RWPE2 (cell line): ENCODE measurements at regions not wholly inside any gene's neighbourhood (a gene's known extent, or its start where the extent isn't known, plus 50 kb on each side); places are given as distances from the start of the nearest gene placed in this dataset.
"Not testable (repeated sequence)": the region's sequence is repeated elsewhere in the genome, so short reads cannot be mapped to it uniquely, and the experiment has no call there.

Source experiments
- ATAC-seq: fragments of 200-7000 bp; cut with Tn5 transposase; 3 replicates; pipeline ENCODE4 v1.9.1; 2021; ENCODE audit warnings: low read depth
- DNase-seq: peaks from one replicate; pipeline ENCODE4 v3.0.0-alpha.2; 2020; ENCODE audit warnings: low spot score
- H3K27ac ChIP-seq: fragments of 450-650 bp; 2 replicates; pipeline ENCODE4 v1.5.1; 2017; ENCODE audit warnings: mild to moderate bottlenecking; ENCODE audit not compliant: poor library complexity, severe bottlenecking
- H3K27me3 ChIP-seq: fragments of 250-450 bp; sonication (Bioruptor Pico); 2 replicates; pipeline ENCODE4 v1.5.1; 2021; ENCODE audit warnings: mild to moderate bottlenecking, moderate library complexity; ENCODE audit not compliant: insufficient read depth, poor library complexity, severe bottlenecking
- H3K36me3 ChIP-seq: fragments of 250-450 bp; sonication (Bioruptor Pico); 2 replicates; pipeline ENCODE4 v1.5.1; 2020; ENCODE audit warnings: low read depth, mild to moderate bottlenecking, moderate library complexity
- H3K4me1 ChIP-seq: fragments of 250-450 bp; sonication (Bioruptor Pico); 2 replicates; pipeline ENCODE4 v1.5.1; 2021; ENCODE audit warnings: mild to moderate bottlenecking, moderate library complexity; ENCODE audit not compliant: insufficient read depth, poor library complexity, severe bottlenecking
- H3K4me3 ChIP-seq: fragments of 250-450 bp; sonication (Bioruptor Pico); 2 replicates; pipeline ENCODE4 v1.5.1; 2021; ENCODE audit warnings: mild to moderate bottlenecking, moderate library complexity; ENCODE audit not compliant: severe bottlenecking
- H3K9me3 ChIP-seq: fragments of 250-450 bp; sonication (Bioruptor Pico); 2 replicates; pipeline ENCODE4 v1.5.1; 2021; ENCODE audit warnings: mild to moderate bottlenecking, moderate library complexity; ENCODE audit not compliant: severe bottlenecking
- TF ChIP-seq, protein P1 (sequence below): fragments of 450-650 bp; IDR thresholded peaks from one replicate; pipeline ENCODE4 v1.5.1; 2017; ENCODE audit warnings: mild to moderate bottlenecking, moderate library complexity; ENCODE audit not compliant: poor library complexity, severe bottlenecking

DNA sequence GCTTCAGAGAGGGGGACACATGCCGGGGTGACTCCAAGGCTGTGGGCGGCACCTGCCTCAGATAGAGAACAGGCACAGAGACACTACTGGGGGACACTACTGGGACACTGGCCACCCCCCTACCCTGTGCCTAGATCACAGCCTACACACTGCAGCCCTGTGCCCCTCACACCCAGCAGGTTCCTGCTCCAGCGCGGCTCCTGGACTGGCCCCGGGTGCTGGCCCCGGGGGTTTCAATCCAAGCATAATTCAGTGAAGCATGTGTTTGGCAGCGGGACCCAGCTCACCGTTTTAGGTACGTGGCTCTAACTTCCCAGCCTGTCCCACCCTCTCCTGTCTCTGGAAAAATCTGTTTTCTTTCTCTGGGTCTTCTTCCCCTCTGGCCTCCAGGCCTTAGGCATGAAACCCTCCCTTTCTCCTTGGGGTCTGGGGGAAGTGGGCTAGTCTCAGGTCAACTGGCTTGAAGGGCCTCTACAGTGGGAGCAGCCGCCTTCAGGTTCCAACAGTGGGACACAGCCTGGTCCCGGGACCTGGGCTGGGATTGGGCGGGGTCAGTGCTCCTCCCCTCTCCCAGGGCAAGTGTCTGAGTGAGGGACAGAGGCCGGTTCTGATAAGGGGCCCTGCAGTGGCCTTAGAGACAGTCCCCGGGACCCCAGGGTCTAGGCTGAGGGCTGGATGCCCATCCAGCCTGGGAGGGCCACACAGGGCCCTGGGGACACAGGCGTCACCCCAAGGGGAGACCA, 98.8 kb downstream of the CRYBB2 start:
- H3K4me3 ChIP-seq = no peak overlapping the region
- no peaks in the 10 kb centered on the region for H3K27me3 ChIP-seq
- TF ChIP-seq, protein P1, sequence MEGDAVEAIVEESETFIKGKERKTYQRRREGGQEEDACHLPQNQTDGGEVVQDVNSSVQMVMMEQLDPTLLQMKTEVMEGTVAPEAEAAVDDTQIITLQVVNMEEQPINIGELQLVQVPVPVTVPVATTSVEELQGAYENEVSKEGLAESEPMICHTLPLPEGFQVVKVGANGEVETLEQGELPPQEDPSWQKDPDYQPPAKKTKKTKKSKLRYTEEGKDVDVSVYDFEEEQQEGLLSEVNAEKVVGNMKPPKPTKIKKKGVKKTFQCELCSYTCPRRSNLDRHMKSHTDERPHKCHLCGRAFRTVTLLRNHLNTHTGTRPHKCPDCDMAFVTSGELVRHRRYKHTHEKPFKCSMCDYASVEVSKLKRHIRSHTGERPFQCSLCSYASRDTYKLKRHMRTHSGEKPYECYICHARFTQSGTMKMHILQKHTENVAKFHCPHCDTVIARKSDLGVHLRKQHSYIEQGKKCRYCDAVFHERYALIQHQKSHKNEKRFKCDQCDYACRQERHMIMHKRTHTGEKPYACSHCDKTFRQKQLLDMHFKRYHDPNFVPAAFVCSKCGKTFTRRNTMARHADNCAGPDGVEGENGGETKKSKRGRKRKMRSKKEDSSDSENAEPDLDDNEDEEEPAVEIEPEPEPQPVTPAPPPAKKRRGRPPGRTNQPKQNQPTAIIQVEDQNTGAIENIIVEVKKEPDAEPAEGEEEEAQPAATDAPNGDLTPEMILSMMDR = no peak
- ATAC-seq (no peak), DNase-seq (no peak)
- H3K27ac ChIP-seq = no peak overlapping the region
- H3K36me3 ChIP-seq = no peaks in the 10 kb centered on the region
- H3K9me3 ChIP-seq = no peaks in the 10 kb centered on the region
- H3K4me1 ChIP-seq = no peaks in the 10 kb centered on the region

DNA sequence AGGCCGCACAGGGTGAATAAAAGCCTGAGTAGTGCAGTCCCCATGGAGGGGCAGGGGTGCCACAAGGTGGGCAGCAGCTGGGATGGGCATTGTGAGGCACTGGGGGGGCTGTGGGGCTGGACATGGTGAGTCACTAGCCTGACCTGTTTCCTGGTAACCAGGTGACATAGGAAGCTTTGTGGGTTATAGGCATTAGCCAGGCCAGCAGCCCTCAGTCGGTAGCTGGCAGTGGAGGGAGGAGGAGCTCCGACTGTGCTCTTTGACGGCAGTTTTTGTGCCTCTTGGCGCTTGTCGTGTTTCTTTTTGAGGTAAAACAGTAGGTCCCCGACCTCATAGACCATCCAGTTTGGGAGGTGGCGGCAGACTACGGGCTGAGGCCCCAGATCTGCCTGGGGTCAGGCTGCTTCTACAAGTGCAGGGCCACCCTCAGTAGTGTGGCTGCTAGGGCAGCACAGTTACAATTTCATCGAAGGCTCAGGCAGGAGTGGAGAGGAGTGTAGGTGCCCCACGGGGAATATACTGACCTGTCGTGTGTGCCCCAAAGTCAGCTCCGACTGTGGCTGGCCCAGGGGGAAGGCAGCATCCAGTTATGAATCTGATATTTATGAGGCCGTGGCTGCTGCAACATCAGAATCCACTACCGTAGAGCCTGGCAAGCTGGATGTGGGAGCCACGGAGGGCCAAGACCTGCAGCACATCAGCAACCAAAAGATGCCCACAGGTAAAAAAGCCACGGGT, 107.7 kb downstream of the CRYBB2 start:
- H3K36me3 ChIP-seq = no peaks in the 10 kb centered on the region
- no peak overlapping the region for H3K4me3 ChIP-seq
- no peak overlapping the region for H3K27ac ChIP-seq
- TF ChIP-seq, protein P1 = no peak
- H3K9me3 ChIP-seq = no peaks in the 10 kb centered on the region
- H3K4me1 ChIP-seq = no peaks in the 10 kb centered on the region
- DNase-seq = no peak
- no peak for ATAC-seq
- H3K27me3 ChIP-seq = no peaks in the 10 kb centered on the region

DNA sequence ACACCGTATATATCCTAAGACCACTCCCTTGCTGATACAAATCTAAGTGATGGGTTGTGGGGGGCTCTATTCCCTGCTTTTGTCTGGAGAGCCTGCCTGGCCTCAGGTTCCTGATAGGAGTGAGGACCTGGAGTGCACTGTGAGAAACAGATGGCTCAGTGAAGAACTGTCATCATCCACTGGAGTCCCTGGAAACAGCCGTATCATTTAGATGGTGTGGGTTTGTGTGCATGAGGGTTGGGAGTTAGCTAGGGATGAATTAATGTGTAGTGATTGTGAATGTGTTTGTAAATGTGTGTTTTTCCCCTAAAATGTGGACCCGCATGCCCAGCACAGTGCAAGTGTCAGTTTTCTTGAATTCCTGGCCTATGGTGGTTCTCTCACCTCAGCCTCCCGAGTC, 111.6 kb downstream of the CRYBB2 start:
- DNase-seq = no peak
- Histone ChIP-seq H3K4me1 (no peaks in the 10 kb centered on the region), H3K4me3 (no peak overlapping the region), H3K9me3 (no peaks in the 10 kb centered on the region), H3K36me3 (no peaks in the 10 kb centered on the region), H3K27ac (no peak overlapping the region), H3K27me3 (no peaks in the 10 kb centered on the region)
- TF ChIP-seq, protein P1 = no peak
- no peak for ATAC-seq

DNA sequence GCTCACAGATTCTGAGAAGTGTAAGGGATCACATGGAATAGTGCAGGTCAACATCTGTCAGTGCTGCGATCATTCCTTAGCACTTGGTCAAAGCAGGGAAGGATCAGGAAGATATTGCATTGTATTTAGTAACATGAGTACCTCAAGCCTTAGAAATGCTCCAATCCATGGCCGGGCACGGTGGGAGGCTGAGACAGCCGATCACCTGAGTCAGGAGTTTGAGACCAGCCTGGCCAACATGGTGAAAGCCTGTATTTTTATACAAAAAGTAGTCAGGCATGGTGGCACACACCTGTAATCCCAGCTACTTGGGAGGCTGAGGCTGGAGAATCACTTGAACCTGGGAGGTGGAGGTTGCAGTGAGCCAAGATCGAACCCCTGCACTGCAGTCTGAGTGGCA, 112.5 kb downstream of the CRYBB2 start:
- not testable (repeated sequence) for H3K27me3 ChIP-seq

DNA sequence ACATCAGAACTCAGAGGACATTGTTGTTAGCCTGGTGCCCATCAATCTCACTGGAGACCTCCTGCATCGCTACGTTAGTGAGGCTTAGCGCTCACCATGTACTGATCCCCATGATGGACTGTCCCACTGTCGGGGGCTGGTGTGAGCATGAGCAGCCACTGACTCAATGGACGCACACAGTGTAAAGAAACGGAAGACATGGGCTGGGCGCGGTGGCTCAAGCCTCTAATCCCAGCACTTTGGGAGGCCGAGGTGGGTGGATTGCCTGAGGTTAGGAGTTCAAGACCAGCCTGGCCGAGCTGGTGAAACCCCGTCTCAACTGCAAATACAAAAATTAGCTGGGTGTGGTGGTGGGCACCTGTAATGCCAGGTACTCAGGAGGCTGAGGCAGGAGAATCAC, 112.9 kb downstream of the CRYBB2 start:
- Histone ChIP-seq H3K27ac (no peak overlapping the region), H3K4me3 (no peak overlapping the region), H3K4me1 (no peaks in the 10 kb centered on the region), H3K36me3 (no peaks in the 10 kb centered on the region), H3K9me3 (no peaks in the 10 kb centered on the region), H3K27me3 (no peaks in the 10 kb centered on the region)
- no peak for DNase-seq
- TF ChIP-seq, protein P1 = no peak
- ATAC-seq = no peak

More for the DNA sequence above, 112.5 kb downstream of the CRYBB2 start:
- not testable (repeated sequence) for H3K4me1 ChIP-seq, H3K27ac ChIP-seq, DNase-seq, H3K4me3 ChIP-seq, H3K9me3 ChIP-seq, H3K36me3 ChIP-seq, ATAC-seq
